Panc1 (cell line): ENCODE measurements at regions not wholly inside any gene's neighbourhood (a gene's known extent, or its start where the extent isn't known, plus 50 kb on each side); places are given as distances from the start of the nearest gene placed in this dataset.

Experiments used
- CTCF ChIP-seq: fragments of 450-650 bp; IDR thresholded peaks from 2 replicates; pipeline ENCODE4 v1.5.1; 2017; ENCODE audit warnings: mild to moderate bottlenecking
- REST ChIP-seq, 2 experiments: IDR thresholded peaks; 2 replicates each; pipeline ENCODE4 v1.6.1; 2011 to 2012; ENCODE audit warnings: low read depth in 2 of 2, control low read depth in 1 of 2, low read length in 1 of 2, mild to moderate bottlenecking in 1 of 2, moderate library complexity in 1 of 2; ENCODE audit not compliant: insufficient read depth in 1 of 2

GRCh38 chr15:25993506-25993905, 130.4 kb upstream of the ATP10A start:
- no peak for TF ChIP-seq REST (IDR thresholded peaks at IDR 0.05; ENCODE audit: insufficient read depth in 1 of 2, low read depth in 2 of 2, low read length in 1 of 2)
- no peak for TF ChIP-seq CTCF
